ENCODE measurements at regions not wholly inside any gene's neighbourhood (a gene's known extent, or its start where the extent isn't known, plus 50 kb on each side); places are given as distances from the start of the nearest gene placed in this dataset.
"Not testable (repeated sequence)": the region's sequence is repeated elsewhere in the genome, so short reads cannot be mapped to it uniquely, and the experiment has no call there.

- H3K36me3 ChIP-seq (replicated peaks; ENCODE audit: control insufficient read depth, insufficient read depth, low read length): no peaks in the 10 kb centered on the region
- no peak for DNase-seq
- H3K27me3 ChIP-seq (ENCODE audit: control insufficient read depth, insufficient read depth, low read length): no peaks in the 10 kb centered on the region
- no peak overlapping the region for H3K4me3 ChIP-seq (ENCODE audit: insufficient read depth, low read depth, low read length)
These were observed 136.2 kb downstream of the KCNK1 start for GRCh38 chr1:233750139-233750538.

- Histone ChIP-seq H3K4me3 (ENCODE audit: insufficient read depth, low read depth, low read length) (no peak overlapping the region), H3K27me3 (ENCODE audit: control insufficient read depth, insufficient read depth, low read length) (no peaks in the 10 kb centered on the region), H3K36me3 (replicated peaks; ENCODE audit: control insufficient read depth, insufficient read depth, low read length) (no peaks in the 10 kb centered on the region)
- DNase-seq: no peak
These were observed 144.8 kb upstream of the SLC35F3 start for GRCh38 chr1:233759665-233760064.

- DNase-seq; H3K27me3 ChIP-seq (ENCODE audit: control insufficient read depth, insufficient read depth, low read length); H3K4me3 ChIP-seq (ENCODE audit: insufficient read depth, low read depth, low read length); H3K36me3 ChIP-seq (replicated peaks; ENCODE audit: control insufficient read depth, insufficient read depth, low read length): not testable (repeated sequence)
These were observed 140.2 kb upstream of the SLC35F3 start for GRCh38 chr1:233764304-233764703.

- H3K36me3 ChIP-seq (replicated peaks; ENCODE audit: control insufficient read depth, insufficient read depth, low read length): no peaks in the 10 kb centered on the region
- no peak for DNase-seq
- H3K4me3 ChIP-seq (ENCODE audit: insufficient read depth, low read depth, low read length): no peak overlapping the region
- H3K27me3 ChIP-seq (ENCODE audit: control insufficient read depth, insufficient read depth, low read length): no peaks in the 10 kb centered on the region
These were observed 126.9 kb upstream of the SLC35F3 start for GRCh38 chr1:233777566-233777965.

GRCh38 chr1:233780049-233780448 is 124.4 kb upstream of the SLC35F3 start:
- Histone ChIP-seq H3K27me3 (ENCODE audit: control insufficient read depth, insufficient read depth, low read length) (no peaks in the 10 kb centered on the region), H3K4me3 (ENCODE audit: insufficient read depth, low read depth, low read length) (no peak overlapping the region), H3K36me3 (replicated peaks; ENCODE audit: control insufficient read depth, insufficient read depth, low read length) (no peaks in the 10 kb centered on the region)
- DNase-seq: no peak

GRCh38 chr1:233782937-233783586 is 121.4 kb upstream of the SLC35F3 start:
- no peaks in the 10 kb centered on the region for H3K36me3 ChIP-seq (replicated peaks; ENCODE audit: control insufficient read depth, insufficient read depth, low read length)
- no peak overlapping the region for H3K4me3 ChIP-seq (ENCODE audit: insufficient read depth, low read depth, low read length)
- no peaks in the 10 kb centered on the region for H3K27me3 ChIP-seq (ENCODE audit: control insufficient read depth, insufficient read depth, low read length)
- no peak for DNase-seq

- DNase-seq: no peak
- H3K4me3 ChIP-seq (ENCODE audit: insufficient read depth, low read depth, low read length): no peak overlapping the region
- no peaks in the 10 kb centered on the region for H3K36me3 ChIP-seq (replicated peaks; ENCODE audit: control insufficient read depth, insufficient read depth, low read length)
- H3K27me3 ChIP-seq (ENCODE audit: control insufficient read depth, insufficient read depth, low read length): no peaks in the 10 kb centered on the region
These were observed 116.9 kb upstream of the SLC35F3 start for GRCh38 chr1:233787599-233787998.

GRCh38 chr1:233788687-233789086 is 115.8 kb upstream of the SLC35F3 start:
- no peak for DNase-seq
- no peaks in the 10 kb centered on the region for H3K27me3 ChIP-seq (ENCODE audit: control insufficient read depth, insufficient read depth, low read length)
- H3K36me3 ChIP-seq (replicated peaks; ENCODE audit: control insufficient read depth, insufficient read depth, low read length): no peaks in the 10 kb centered on the region
- H3K4me3 ChIP-seq (ENCODE audit: insufficient read depth, low read depth, low read length): no peak overlapping the region

GRCh38 chr1:233790121-233790520 is 114.4 kb upstream of the SLC35F3 start:
- no peak for DNase-seq
- Histone ChIP-seq H3K4me3 (ENCODE audit: insufficient read depth, low read depth, low read length) (no peak overlapping the region), H3K36me3 (replicated peaks; ENCODE audit: control insufficient read depth, insufficient read depth, low read length) (no peaks in the 10 kb centered on the region), H3K27me3 (ENCODE audit: control insufficient read depth, insufficient read depth, low read length) (no peaks in the 10 kb centered on the region)

GRCh38 chr1:233790662-233791371 is 113.7 kb upstream of the SLC35F3 start:
- Histone ChIP-seq H3K27me3 (ENCODE audit: control insufficient read depth, insufficient read depth, low read length) (no peaks in the 10 kb centered on the region), H3K4me3 (ENCODE audit: insufficient read depth, low read depth, low read length) (no peak overlapping the region), H3K36me3 (replicated peaks; ENCODE audit: control insufficient read depth, insufficient read depth, low read length) (no peaks in the 10 kb centered on the region)
- peak; percentile 25 for DNase-seq

- H3K36me3 ChIP-seq (replicated peaks; ENCODE audit: control insufficient read depth, insufficient read depth, low read length): no peaks in the 10 kb centered on the region
- no peak for DNase-seq
- H3K27me3 ChIP-seq (ENCODE audit: control insufficient read depth, insufficient read depth, low read length): no peaks in the 10 kb centered on the region
- H3K4me3 ChIP-seq (ENCODE audit: insufficient read depth, low read depth, low read length): no peak overlapping the region
These were observed 113.1 kb upstream of the SLC35F3 start for GRCh38 chr1:233791372-233791703.

GRCh38 chr1:233791721-233792120 is 112.8 kb upstream of the SLC35F3 start:
- no peak for DNase-seq
- Histone ChIP-seq H3K4me3 (ENCODE audit: insufficient read depth, low read depth, low read length) (no peak overlapping the region), H3K36me3 (replicated peaks; ENCODE audit: control insufficient read depth, insufficient read depth, low read length) (no peaks in the 10 kb centered on the region), H3K27me3 (ENCODE audit: control insufficient read depth, insufficient read depth, low read length) (no peaks in the 10 kb centered on the region)

GRCh38 chr1:233794863-233795262 is 109.6 kb upstream of the SLC35F3 start:
- no peak for DNase-seq
- no peak overlapping the region for H3K4me3 ChIP-seq (ENCODE audit: insufficient read depth, low read depth, low read length)
- H3K27me3 ChIP-seq (ENCODE audit: control insufficient read depth, insufficient read depth, low read length): no peaks in the 10 kb centered on the region
- no peaks in the 10 kb centered on the region for H3K36me3 ChIP-seq (replicated peaks; ENCODE audit: control insufficient read depth, insufficient read depth, low read length)

GRCh38 chr1:233796146-233796783 is 108.2 kb upstream of the SLC35F3 start:
- no peak overlapping the region for H3K4me3 ChIP-seq (ENCODE audit: insufficient read depth, low read depth, low read length)
- no peak for DNase-seq
- H3K27me3 ChIP-seq (ENCODE audit: control insufficient read depth, insufficient read depth, low read length): no peaks in the 10 kb centered on the region
- H3K36me3 ChIP-seq (replicated peaks; ENCODE audit: control insufficient read depth, insufficient read depth, low read length): no peaks in the 10 kb centered on the region

- DNase-seq: no peak
- Histone ChIP-seq H3K36me3 (replicated peaks; ENCODE audit: control insufficient read depth, insufficient read depth, low read length) (no peaks in the 10 kb centered on the region), H3K4me3 (ENCODE audit: insufficient read depth, low read depth, low read length) (no peak overlapping the region), H3K27me3 (ENCODE audit: control insufficient read depth, insufficient read depth, low read length) (no peaks in the 10 kb centered on the region)
These were observed 101.9 kb upstream of the SLC35F3 start for GRCh38 chr1:233802611-233803010.
